ENCODE measurements at regions not wholly inside any gene's neighbourhood (a gene's known extent, or its start where the extent isn't known, plus 50 kb on each side); places are given as distances from the start of the nearest gene placed in this dataset.
"Not testable (repeated sequence)": the region's sequence is repeated elsewhere in the genome, so short reads cannot be mapped to it uniquely, and the experiment has no call there.

GRCh38 chr17:21756856-21757619 is 64.7 kb downstream of the KCNJ18 start:
- DNase-seq (ENCODE audit: low read depth), result no peak
- H3K4me3 ChIP-seq (ENCODE audit: low read depth, low read length), result no peak overlapping the region
- no peak for TF ChIP-seq CTCF (conservative IDR thresholded peaks at IDR 0.05; ENCODE audit: low read depth, low read length)

- DNase-seq (ENCODE audit: low read depth); H3K4me3 ChIP-seq (ENCODE audit: low read depth, low read length): not testable (repeated sequence)
Measured at GRCh38 chr17:21759636-21760035, 67.3 kb downstream of the KCNJ18 start.

GRCh38 chr17:21763738-21764340 is 71.5 kb downstream of the KCNJ18 start:
- not testable (repeated sequence) for DNase-seq (ENCODE audit: low read depth); H3K4me3 ChIP-seq (ENCODE audit: low read depth, low read length)

- not testable (repeated sequence) for H3K4me3 ChIP-seq (ENCODE audit: low read depth, low read length); DNase-seq (ENCODE audit: low read depth)
Measured at GRCh38 chr17:21765651-21766290, 73.4 kb downstream of the KCNJ18 start.

- not testable (repeated sequence) for H3K4me3 ChIP-seq (ENCODE audit: low read depth, low read length); DNase-seq (ENCODE audit: low read depth)
Measured at GRCh38 chr17:21766565-21766964, 74.2 kb downstream of the KCNJ18 start.

GRCh38 chr17:21767162-21768156 is 75.1 kb downstream of the KCNJ18 start:
- H3K4me3 ChIP-seq (ENCODE audit: low read depth, low read length); DNase-seq (ENCODE audit: low read depth): not testable (repeated sequence)

GRCh38 chr17:21768244-21768643 is 75.9 kb downstream of the KCNJ18 start:
- not testable (repeated sequence) for DNase-seq (ENCODE audit: low read depth); H3K4me3 ChIP-seq (ENCODE audit: low read depth, low read length)

GRCh38 chr17:21768729-21769462 is 76.6 kb downstream of the KCNJ18 start:
- not testable (repeated sequence) for DNase-seq (ENCODE audit: low read depth); H3K4me3 ChIP-seq (ENCODE audit: low read depth, low read length)

- not testable (repeated sequence) for DNase-seq (ENCODE audit: low read depth); H3K4me3 ChIP-seq (ENCODE audit: low read depth, low read length)
Measured at GRCh38 chr17:21769781-21770180, 77.5 kb downstream of the KCNJ18 start.

GRCh38 chr17:21770466-21771446 is 78.4 kb downstream of the KCNJ18 start:
- not testable (repeated sequence) for DNase-seq (ENCODE audit: low read depth); H3K4me3 ChIP-seq (ENCODE audit: low read depth, low read length)

- no peak overlapping the region for H3K4me3 ChIP-seq (ENCODE audit: low read depth, low read length)
- TF ChIP-seq CTCF (conservative IDR thresholded peaks at IDR 0.05; ENCODE audit: low read depth, low read length), result no peak
- no peak for DNase-seq (ENCODE audit: low read depth)
Measured at GRCh38 chr17:21772321-21772720, 80.0 kb downstream of the KCNJ18 start.

GRCh38 chr17:21772991-21773713 is 80.8 kb downstream of the KCNJ18 start:
- not testable (repeated sequence) for DNase-seq (ENCODE audit: low read depth); H3K4me3 ChIP-seq (ENCODE audit: low read depth, low read length)
